Chondrocyte (in vitro differentiated cells): ENCODE measurements at regions not wholly inside any gene's neighbourhood (a gene's known extent, or its start where the extent isn't known, plus 50 kb on each side); places are given as distances from the start of the nearest gene placed in this dataset.

Experiments used
- DNase-seq: peaks from one replicate; pipeline ENCODE4 v3.0.0; 2021; ENCODE audit warnings: mixed read lengths, low spot score
- H3K27ac Mint-ChIP-seq: one replicate; pipeline ENCODE4 v1.8.0; 2021; ENCODE audit warnings: mild to moderate bottlenecking, moderate library complexity, mixed read lengths; ENCODE audit not compliant: unreplicated experiment
- H3K27me3 Mint-ChIP-seq: 2 replicates; pipeline ENCODE4 v1.8.0; 2021; ENCODE audit warnings: low read depth, mixed read lengths
- H3K36me3 Mint-ChIP-seq: 2 replicates; pipeline ENCODE4 v1.8.0; 2021; ENCODE audit warnings: low read depth, mixed read lengths
- H3K4me1 Mint-ChIP-seq: 2 replicates; pipeline ENCODE4 v1.8.0; 2021; ENCODE audit warnings: low read depth, mild to moderate bottlenecking, mixed read lengths
- H3K4me3 Mint-ChIP-seq: one replicate; pipeline ENCODE4 v1.8.0; 2021; ENCODE audit warnings: mild to moderate bottlenecking, moderate library complexity, mixed read lengths; ENCODE audit not compliant: unreplicated experiment
- H3K9me3 Mint-ChIP-seq: 2 replicates; pipeline ENCODE4 v1.8.0; 2021; ENCODE audit warnings: low read depth, mixed read lengths
- CTCF ChIP-seq: fragments of 200-600 bp; sonication (generic); IDR thresholded peaks from 2 replicates; pipeline ENCODE4 v1.5.0; 2021; ENCODE audit warnings: antibody characterized with exemption, mild to moderate bottlenecking, moderate library complexity

- DNase-seq = no peak
- Mint-ChIP-seq H3K27me3 (peaks cover 16% of the 10 kb centered on the region), H3K4me3 (no peak overlapping the region), H3K27ac (no peak overlapping the region), H3K36me3 (peaks cover 1% of the 10 kb centered on the region), H3K9me3 (no peaks in the 10 kb centered on the region), H3K4me1 (no peaks in the 10 kb centered on the region)
- TF ChIP-seq CTCF = no peak
These were observed 83.0 kb downstream of the RHOU start for GRCh38 chr1:228818296-228818695.

GRCh38 chr1:228818928-228819630 lies 83.8 kb downstream of the RHOU start:
- Mint-ChIP-seq H3K36me3 (peaks cover 1% of the 10 kb centered on the region), H3K27ac (no peak overlapping the region), H3K9me3 (no peaks in the 10 kb centered on the region), H3K4me3 (no peak overlapping the region), H3K4me1 (no peaks in the 10 kb centered on the region), H3K27me3 (peaks cover 16% of the 10 kb centered on the region)
- no peak for DNase-seq
- TF ChIP-seq CTCF = no peak

GRCh38 chr1:228821252-228821651 lies 86.0 kb downstream of the RHOU start:
- TF ChIP-seq CTCF = no peak
- DNase-seq = no peak
- Mint-ChIP-seq H3K27ac (no peak overlapping the region), H3K9me3 (no peaks in the 10 kb centered on the region), H3K4me1 (peaks cover 5% of the 10 kb centered on the region), H3K4me3 (no peak overlapping the region), H3K27me3 (peaks cover 10% of the 10 kb centered on the region), H3K36me3 (peaks cover 1% of the 10 kb centered on the region)

GRCh38 chr1:228823200-228823599 lies 87.9 kb downstream of the RHOU start:
- H3K27me3 Mint-ChIP-seq = peaks cover 9% of the 10 kb centered on the region
- H3K4me1 Mint-ChIP-seq = peaks cover 10% of the 10 kb centered on the region
- H3K36me3 Mint-ChIP-seq = peaks cover 1% of the 10 kb centered on the region
- DNase-seq = no peak
- TF ChIP-seq CTCF = no peak
- H3K4me3 Mint-ChIP-seq = no peak overlapping the region
- no peak overlapping the region for H3K27ac Mint-ChIP-seq
- H3K9me3 Mint-ChIP-seq = no peaks in the 10 kb centered on the region

GRCh38 chr1:228824366-228824765 lies 89.1 kb downstream of the RHOU start:
- peaks cover 10% of the 10 kb centered on the region for H3K4me1 Mint-ChIP-seq
- no peak overlapping the region for H3K27ac Mint-ChIP-seq
- H3K4me3 Mint-ChIP-seq = no peak overlapping the region
- no peak for TF ChIP-seq CTCF
- no peaks in the 10 kb centered on the region for H3K9me3 Mint-ChIP-seq
- H3K36me3 Mint-ChIP-seq = peaks cover 1% of the 10 kb centered on the region
- peaks cover 8% of the 10 kb centered on the region for H3K27me3 Mint-ChIP-seq
- no peak for DNase-seq
